OCI-LY3 (cell line): ENCODE measurements at regions not wholly inside any gene's neighbourhood (a gene's known extent, or its start where the extent isn't known, plus 50 kb on each side); places are given as distances from the start of the nearest gene placed in this dataset.

Source experiments
- H2AFZ ChIP-seq: fragments of 200-600, 300-600 bp; shearing (Covaris generic); 2 replicates; pipeline ENCODE4 v1.6.0; 2014; ENCODE audit warnings: antibody characterized with exemption, low read depth, low read length
- H3K27ac ChIP-seq: fragments of 200-600, 300-600 bp; sonication (generic); 2 replicates; pipeline ENCODE4 v1.5.1; 2014; ENCODE audit warnings: mild to moderate bottlenecking, low read length, moderate library complexity, mixed read lengths
- H3K27me3 ChIP-seq: fragments of 200-600, 300-600 bp; sonication (generic); 2 replicates; pipeline ENCODE4 v1.6.1; 2014; ENCODE audit warnings: low read depth, low read length, mixed read lengths
- H3K36me3 ChIP-seq: fragments of 200-600, 300-600 bp; sonication (generic); replicated peaks from 2 replicates; pipeline ENCODE3; 2014; ENCODE audit warnings: low read depth, low read length, mixed read lengths
- H3K4me1 ChIP-seq: fragments of 300-600, 200-600 bp; sonication (generic); 2 replicates; pipeline ENCODE4 v1.6.1; 2014; ENCODE audit warnings: low read length, mixed read lengths
- H3K4me2 ChIP-seq: fragments of 200-600, 300-600 bp; sonication (generic); 2 replicates; pipeline ENCODE4 v1.6.1; 2014; ENCODE audit warnings: low read length, mixed read lengths
- H3K4me3 ChIP-seq: fragments of 300-600, 200-600 bp; sonication (generic); 2 replicates; pipeline ENCODE4 v1.5.1; 2014; ENCODE audit warnings: antibody characterized with exemption, mild to moderate bottlenecking, low read length, moderate library complexity
- H3K79me2 ChIP-seq: fragments of 300-600, 200-600 bp; shearing (Covaris generic); 2 replicates; pipeline ENCODE4 v1.6.1; 2014; ENCODE audit warnings: mild to moderate bottlenecking, low read length, mixed read lengths
- H3K9ac ChIP-seq: fragments of 300-600, 200-600 bp; shearing (Covaris generic); 2 replicates; pipeline ENCODE4 v1.6.0; 2014; ENCODE audit warnings: mild to moderate bottlenecking, low read length, moderate library complexity
- H3K9me3 ChIP-seq: fragments of 200-600, 300-600 bp; shearing (Covaris generic); 2 replicates; pipeline ENCODE4 v1.6.1; 2014; ENCODE audit warnings: low read length, mixed read lengths; ENCODE audit not compliant: insufficient read depth
- H4K20me1 ChIP-seq: fragments of 200-600, 300-600 bp; sonication (generic); 2 replicates; pipeline ENCODE4 v1.6.1; 2016; ENCODE audit warnings: low read length, mixed read lengths; ENCODE audit not compliant: insufficient read depth
- EZH2phosphoT487 ChIP-seq: fragments of 200-600 bp; shearing (Covaris generic); IDR thresholded peaks from 2 replicates; pipeline ENCODE4 v1.6.1; 2018; ENCODE audit warnings: antibody characterized with exemption, mixed run types, low read depth
- TF ChIP-seq, protein P1 (sequence below): fragments of 200-600, 300-600 bp; sonication (generic); IDR thresholded peaks from 2 replicates; pipeline ENCODE4 v1.5.1; 2014; ENCODE audit warnings: antibody characterized with exemption, low read length, low read depth

- no peaks in the 10 kb centered on the region for H4K20me1 ChIP-seq
- H2AFZ ChIP-seq = no peak overlapping the region
- no peak overlapping the region for H3K9ac ChIP-seq
- TF ChIP-seq, protein P1, sequence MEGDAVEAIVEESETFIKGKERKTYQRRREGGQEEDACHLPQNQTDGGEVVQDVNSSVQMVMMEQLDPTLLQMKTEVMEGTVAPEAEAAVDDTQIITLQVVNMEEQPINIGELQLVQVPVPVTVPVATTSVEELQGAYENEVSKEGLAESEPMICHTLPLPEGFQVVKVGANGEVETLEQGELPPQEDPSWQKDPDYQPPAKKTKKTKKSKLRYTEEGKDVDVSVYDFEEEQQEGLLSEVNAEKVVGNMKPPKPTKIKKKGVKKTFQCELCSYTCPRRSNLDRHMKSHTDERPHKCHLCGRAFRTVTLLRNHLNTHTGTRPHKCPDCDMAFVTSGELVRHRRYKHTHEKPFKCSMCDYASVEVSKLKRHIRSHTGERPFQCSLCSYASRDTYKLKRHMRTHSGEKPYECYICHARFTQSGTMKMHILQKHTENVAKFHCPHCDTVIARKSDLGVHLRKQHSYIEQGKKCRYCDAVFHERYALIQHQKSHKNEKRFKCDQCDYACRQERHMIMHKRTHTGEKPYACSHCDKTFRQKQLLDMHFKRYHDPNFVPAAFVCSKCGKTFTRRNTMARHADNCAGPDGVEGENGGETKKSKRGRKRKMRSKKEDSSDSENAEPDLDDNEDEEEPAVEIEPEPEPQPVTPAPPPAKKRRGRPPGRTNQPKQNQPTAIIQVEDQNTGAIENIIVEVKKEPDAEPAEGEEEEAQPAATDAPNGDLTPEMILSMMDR = no peak
- no peak for TF ChIP-seq EZH2phosphoT487
- no peaks in the 10 kb centered on the region for H3K4me1 ChIP-seq
- H3K9me3 ChIP-seq = no peaks in the 10 kb centered on the region
- no peak overlapping the region for H3K4me2 ChIP-seq
- H3K79me2 ChIP-seq = no peaks in the 10 kb centered on the region
- no peaks in the 10 kb centered on the region for H3K36me3 ChIP-seq
- H3K4me3 ChIP-seq = no peak overlapping the region
- peaks cover 41% of the 10 kb centered on the region for H3K27me3 ChIP-seq
- H3K27ac ChIP-seq = no peak overlapping the region
Measured at GRCh38 chr15:47885920-47886319, 168.6 kb downstream of the SEMA6D start.

DNA sequence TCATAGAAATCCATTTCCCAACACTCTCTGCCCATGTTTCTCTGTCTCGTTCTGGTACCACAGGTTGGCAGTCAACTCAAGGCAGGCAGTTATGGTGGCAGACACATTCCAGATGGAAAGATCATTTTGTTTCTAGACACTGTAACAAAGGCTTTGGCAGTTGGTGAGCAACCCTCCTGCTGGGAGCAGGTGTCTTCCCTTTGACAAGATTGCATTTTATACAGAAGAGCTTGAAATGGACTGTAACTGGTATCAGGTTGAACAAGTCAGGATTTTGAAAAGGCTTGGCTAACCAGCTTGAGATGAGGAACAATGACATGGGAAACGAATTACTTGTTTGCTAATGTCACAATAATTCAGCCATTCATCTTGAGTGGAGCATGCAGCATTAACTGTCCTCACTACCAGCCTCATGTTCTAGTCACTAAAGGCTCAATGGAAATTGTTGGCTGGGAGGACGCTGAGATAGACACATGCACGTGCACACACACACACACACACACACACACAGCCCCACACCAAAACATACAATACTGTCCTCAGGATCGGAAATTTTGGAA, 170.0 kb downstream of the SEMA6D start:
- no peaks in the 10 kb centered on the region for H3K36me3 ChIP-seq
- H3K79me2 ChIP-seq = no peaks in the 10 kb centered on the region
- H3K4me3 ChIP-seq = no peak overlapping the region
- TF ChIP-seq EZH2phosphoT487 = no peak
- TF ChIP-seq, protein P1 = no peak
- no peaks in the 10 kb centered on the region for H3K4me1 ChIP-seq
- no peak overlapping the region for H2AFZ ChIP-seq
- no peaks in the 10 kb centered on the region for H4K20me1 ChIP-seq
- peaks cover 45% of the 10 kb centered on the region for H3K27me3 ChIP-seq
- no peak overlapping the region for H3K4me2 ChIP-seq
- H3K9ac ChIP-seq = no peak overlapping the region
- H3K27ac ChIP-seq = no peak overlapping the region
- H3K9me3 ChIP-seq = no peaks in the 10 kb centered on the region

DNA sequence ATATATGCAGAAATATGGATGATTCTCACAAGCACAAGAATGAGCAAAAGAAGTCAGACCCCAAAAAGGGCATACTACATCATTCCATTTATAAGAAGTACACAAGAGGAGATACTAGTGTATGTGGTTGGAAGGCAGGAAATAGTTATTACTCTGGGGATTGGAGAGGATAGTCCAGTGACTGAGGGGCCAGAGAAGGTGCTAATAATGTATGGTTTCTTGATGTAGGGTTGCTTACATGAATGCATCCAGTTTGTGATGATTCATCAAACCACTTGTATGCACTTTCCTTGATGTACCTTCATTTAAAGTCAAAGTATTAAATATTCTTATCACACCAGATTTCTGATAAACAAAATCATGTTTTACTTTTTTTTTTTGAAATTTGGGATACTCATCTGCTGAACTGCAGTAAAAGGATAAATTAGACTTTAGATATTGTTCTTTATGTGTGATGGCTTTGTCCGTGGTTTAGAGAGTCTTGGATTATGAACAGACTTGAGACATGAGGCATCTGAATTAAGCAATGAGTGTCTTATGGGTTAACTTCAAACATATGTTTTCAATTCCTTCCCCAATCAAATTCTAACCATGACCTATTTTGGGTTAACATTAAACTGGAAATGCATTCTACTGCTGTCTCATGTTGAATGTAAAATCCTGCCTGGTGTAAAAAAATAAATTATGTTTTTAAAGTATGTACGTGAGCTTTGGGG, 171.2 kb downstream of the SEMA6D start:
- no peaks in the 10 kb centered on the region for H3K79me2 ChIP-seq
- H3K4me2 ChIP-seq = no peak overlapping the region
- H2AFZ ChIP-seq = no peak overlapping the region
- H3K9ac ChIP-seq = no peak overlapping the region
- no peaks in the 10 kb centered on the region for H4K20me1 ChIP-seq
- no peaks in the 10 kb centered on the region for H3K36me3 ChIP-seq
- H3K4me1 ChIP-seq = no peaks in the 10 kb centered on the region
- H3K9me3 ChIP-seq = no peaks in the 10 kb centered on the region
- H3K4me3 ChIP-seq = no peak overlapping the region
- TF ChIP-seq EZH2phosphoT487 = no peak
- TF ChIP-seq, protein P1 = no peak
- no peak overlapping the region for H3K27ac ChIP-seq
- peaks cover 37% of the 10 kb centered on the region for H3K27me3 ChIP-seq

- no peak overlapping the region for H3K27ac ChIP-seq
- H3K9me3 ChIP-seq = no peaks in the 10 kb centered on the region
- no peaks in the 10 kb centered on the region for H3K36me3 ChIP-seq
- no peaks in the 10 kb centered on the region for H4K20me1 ChIP-seq
- no peaks in the 10 kb centered on the region for H3K4me1 ChIP-seq
- no peak overlapping the region for H3K9ac ChIP-seq
- no peak for TF ChIP-seq EZH2phosphoT487
- TF ChIP-seq, protein P1 = no peak
- H3K79me2 ChIP-seq = no peaks in the 10 kb centered on the region
- H3K4me2 ChIP-seq = no peak overlapping the region
- no peak overlapping the region for H3K4me3 ChIP-seq
- H2AFZ ChIP-seq = no peak overlapping the region
- peaks cover 29% of the 10 kb centered on the region for H3K27me3 ChIP-seq
Measured at GRCh38 chr15:47890397-47891150, 173.3 kb downstream of the SEMA6D start.
